Testis (tissue), 2 donors: ENCODE measurements at regions not wholly inside any gene's neighbourhood (a gene's known extent, or its start where the extent isn't known, plus 50 kb on each side); places are given as distances from the start of the nearest gene placed in this dataset.

Experiments used
- CTCF ChIP-seq, 3 experiments: fragments of 450-650 bp in 2 of 3; fragments of 200-600 bp in 1 of 3; sonication (generic) in 1 of 3; IDR thresholded peaks; one replicate each; pipeline ENCODE4 v1.5.1; 2016 to 2019; ENCODE audit warnings: antibody characterized with exemption in 3 of 3, mild to moderate bottlenecking in 2 of 3, moderate library complexity in 1 of 3
- POLR2A ChIP-seq: fragments of 450-650 bp; IDR thresholded peaks from one replicate; pipeline ENCODE4 v1.6.1; 2017; ENCODE audit warnings: antibody characterized with exemption, mild to moderate bottlenecking, moderate library complexity

DNA sequence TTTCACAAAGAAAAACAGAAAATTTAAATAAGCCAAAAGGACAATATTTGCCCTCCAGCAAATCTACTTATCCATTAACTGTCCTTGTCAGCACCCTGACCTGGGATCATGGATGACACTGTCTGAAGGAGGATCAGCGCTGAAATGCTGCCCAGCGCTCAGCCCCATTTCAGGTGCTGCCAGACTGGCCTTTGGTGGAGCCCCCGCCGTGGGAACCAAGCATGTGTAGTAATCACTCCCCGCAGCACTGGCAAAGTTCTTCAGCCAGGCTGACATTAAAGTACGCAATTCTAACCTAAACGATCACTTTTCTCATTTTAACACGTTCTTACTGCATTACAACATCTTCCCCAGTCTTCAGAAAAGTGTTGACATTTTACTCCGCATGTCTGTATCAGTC, 108.6 kb upstream of the GPC1 start:
- no peak for TF ChIP-seq CTCF (IDR thresholded peaks at IDR 0.05)
- TF ChIP-seq POLR2A: no peak
